GM19372 (cell line): ENCODE measurements at regions not wholly inside any gene's neighbourhood (a gene's known extent, or its start where the extent isn't known, plus 50 kb on each side); places are given as distances from the start of the nearest gene placed in this dataset.

ENCODE experiments used
- ATAC-seq: cut with Tn5 transposase; IDR thresholded peaks from one replicate; pipeline ENCODE4 v1.9.1; 2021; ENCODE audit warnings: mild to moderate bottlenecking, low read depth, moderate library complexity; ENCODE audit not compliant: unreplicated experiment

DNA sequence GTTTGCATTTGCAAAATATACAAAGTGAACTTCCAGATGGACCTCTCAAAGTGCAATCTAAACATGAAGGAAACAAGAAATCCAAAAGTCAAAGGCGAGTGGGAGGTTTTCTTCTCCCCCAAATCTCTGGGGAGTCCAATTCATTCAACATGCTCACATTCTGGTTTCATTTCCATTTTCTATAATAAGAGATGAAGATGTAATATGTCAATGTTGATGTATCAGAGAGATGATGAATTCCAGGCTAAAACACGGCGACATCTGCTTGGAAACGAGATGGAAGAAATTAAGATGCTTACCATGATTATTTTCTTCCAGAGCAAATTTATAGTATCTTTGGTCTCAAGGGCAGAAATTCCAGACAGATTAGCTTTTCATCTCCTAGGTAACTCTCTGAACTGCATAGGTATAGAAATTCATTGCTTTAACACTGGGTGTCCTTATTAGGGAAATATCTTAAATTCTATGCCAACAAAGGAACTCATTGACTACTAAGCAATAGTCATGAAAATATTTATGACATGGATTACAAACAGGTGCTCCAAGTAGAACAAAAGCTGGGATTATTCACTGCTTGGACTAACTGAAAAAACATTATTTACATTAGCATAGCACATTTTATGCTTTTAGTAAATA, 287.9 kb downstream of the SEC61B start:
- ATAC-seq, result no peak

DNA sequence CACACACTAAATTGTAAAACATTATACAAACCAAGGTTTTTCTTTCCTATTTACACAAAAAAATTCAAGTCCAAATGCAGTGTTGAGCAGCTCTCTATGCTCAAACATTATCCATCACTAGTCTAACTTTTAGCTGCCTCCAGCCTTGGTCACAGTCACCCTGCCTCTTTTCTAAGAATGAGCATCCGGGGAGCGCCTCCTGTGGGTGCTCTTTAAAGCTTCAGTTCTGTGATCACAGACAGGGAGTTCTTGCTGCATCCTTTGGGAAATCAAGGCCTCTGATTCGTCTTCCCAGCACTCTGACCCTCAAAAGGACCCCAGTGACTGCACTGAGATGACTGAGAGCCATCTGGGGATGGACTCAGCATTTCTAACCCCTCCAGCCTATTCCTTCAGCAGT, 289.6 kb downstream of the SEC61B start:
- no peak for ATAC-seq

DNA sequence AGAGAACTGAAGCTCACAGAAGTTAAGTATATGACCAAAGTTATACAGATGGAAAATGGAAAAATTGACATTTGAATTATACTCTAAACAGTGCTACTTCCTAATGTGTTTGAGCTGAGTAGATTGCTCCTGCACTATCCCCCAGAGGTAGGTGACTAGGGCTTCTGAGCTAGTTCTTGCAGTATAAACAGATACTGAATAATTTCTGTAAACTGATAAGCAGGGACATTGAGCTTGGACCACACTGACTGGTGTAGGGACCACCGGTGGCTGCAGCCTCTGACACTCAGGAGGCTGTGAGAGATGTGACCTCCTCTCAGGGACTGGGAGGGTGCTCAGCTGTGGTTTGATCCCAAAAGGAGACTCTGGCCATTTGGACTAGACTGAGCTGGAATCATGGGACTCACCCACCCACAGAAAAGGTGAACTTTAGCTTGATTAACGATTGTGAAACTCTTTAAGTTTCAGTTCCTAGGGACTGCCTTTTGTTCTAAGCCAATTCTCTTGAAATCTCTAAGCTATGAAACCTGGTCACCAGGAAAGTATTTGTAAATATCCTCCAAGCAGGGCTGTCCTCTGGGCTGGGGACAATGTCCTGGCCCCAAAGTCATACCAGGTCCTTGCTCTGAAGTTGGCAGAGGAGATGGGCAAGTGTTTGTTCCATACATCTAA, 291.5 kb downstream of the SEC61B start:
- no peak for ATAC-seq

DNA sequence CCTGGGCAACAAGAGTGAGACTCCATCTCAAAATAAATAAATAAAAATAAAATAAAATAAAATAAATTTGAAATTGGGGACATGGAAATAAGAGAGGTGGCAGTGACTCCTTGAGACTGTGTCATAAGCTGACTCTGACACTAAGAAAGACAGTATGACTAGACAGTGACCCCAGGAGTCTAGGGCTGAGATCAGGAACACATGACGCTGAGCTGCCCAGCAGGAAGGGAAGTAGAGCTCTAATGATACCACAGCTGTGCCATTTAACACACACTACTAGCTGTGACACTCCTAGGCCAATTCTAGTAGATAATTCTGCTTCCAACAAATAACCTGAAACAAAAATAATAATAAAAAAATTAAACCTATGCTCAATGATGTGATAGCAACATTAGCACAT, 293.0 kb downstream of the SEC61B start:
- ATAC-seq, result peak; percentile 45

DNA sequence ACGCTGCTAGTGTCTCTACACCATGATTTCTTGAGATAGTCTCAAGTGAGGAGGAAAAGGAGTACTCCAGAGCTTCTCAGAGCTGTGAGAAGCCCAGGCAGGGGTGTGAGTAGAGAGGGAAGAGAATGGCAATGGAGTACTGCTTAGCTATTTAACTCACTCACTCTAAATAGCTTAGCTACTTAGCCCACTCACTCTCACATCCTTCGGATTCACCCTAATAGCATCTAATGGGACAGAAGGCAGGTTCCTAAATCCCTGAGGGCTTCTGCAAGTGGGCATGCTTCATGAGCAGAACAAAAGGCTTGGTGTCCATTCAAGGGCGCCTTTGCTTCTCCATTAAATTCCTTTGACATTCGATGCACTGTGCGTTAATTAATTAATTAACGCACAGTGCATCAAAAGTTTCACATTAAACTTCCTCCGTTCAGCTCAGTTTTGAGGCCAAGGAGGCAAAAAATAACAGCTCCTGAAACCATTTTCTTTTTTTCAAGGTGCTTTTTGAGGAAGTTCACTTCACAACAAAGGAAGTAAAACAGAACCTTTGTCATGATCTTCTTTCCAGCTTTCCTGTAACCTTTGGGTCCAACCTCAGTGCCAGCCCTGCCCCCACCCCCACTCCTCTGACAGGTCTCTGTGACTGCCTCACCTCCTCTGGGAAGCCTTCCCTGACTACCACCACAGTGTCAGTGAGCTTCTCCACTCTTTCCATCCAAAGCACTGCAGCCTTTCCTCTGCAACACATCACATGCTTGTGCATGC, 294.0 kb downstream of the SEC61B start:
- no peak for ATAC-seq

DNA sequence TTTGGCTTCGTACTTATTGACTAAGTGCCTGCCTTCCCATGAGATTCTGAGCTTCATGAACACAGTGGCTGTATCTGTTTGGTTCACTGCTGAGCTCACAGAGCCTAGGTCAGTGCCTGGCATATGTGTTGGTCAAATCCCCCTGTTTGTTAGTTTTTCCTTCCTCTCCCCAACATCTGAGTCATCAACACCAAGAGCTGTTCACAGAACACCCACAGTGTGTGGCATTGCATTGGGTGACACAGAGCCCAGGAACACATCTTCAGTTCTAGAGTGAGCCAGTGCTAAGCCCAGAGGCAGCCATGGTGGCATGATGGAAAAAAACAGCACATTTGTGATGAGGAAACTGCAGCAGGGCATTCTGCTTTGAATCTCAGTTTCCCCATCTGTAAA, 294.6 kb downstream of the SEC61B start:
- ATAC-seq, result no peak

DNA sequence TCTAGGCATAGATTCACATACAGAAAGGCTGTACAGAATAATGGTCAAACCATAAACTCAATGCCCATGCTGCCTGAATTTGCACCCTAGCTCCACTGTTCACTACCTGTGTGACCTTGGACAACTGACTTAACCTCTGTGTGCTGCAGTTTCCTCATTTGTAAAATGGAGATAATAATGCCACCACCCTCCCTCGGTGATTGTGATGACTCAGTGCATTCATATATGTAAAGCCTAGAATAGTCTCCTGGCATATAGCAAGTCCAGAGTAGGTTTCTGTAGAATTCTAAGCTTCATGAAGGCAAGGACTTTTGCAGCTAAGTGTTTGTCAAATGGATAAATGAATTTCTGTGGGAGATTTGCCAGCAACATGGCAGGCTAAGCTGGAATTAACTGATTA, 297.8 kb upstream of the NR4A3 start:
- no peak for ATAC-seq

DNA sequence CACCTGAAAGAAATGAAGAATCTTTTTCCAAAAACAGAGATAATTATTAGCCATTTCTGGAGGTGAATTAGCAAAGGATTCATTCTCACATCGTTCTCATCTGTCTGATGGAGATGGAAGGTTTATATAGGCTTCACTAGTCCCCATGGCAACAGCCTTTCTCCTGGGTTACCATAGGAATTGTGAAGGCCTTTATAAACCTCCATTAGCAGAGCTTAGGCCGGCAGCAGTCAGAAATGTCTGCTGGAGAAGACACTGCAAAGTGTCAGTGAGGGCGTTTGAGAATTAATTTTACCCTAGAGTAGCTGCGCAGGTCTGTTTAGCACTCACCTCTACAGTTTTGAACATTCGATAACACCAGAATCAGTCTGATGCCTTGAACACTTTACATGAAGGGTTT, 290.4 kb upstream of the NR4A3 start:
- ATAC-seq, result no peak

DNA sequence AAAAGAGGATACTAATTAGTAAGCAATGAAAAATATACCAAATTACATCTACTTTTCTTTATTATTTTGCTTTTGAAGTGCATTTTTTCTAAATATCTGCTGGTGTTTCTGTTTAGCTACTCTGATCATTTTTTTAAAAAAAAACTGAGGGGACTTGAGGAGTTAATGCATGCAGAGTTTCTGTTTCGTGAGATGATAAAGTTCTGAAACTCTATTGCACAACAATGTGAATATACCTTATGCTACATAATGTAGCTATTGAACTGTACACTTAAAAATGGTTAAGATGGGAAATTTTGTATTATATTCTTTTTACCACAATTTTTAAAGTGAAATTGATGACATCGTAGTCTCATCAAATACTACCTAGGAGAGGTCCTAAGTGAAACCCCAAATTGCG, 288.3 kb upstream of the NR4A3 start:
- no peak for ATAC-seq

DNA sequence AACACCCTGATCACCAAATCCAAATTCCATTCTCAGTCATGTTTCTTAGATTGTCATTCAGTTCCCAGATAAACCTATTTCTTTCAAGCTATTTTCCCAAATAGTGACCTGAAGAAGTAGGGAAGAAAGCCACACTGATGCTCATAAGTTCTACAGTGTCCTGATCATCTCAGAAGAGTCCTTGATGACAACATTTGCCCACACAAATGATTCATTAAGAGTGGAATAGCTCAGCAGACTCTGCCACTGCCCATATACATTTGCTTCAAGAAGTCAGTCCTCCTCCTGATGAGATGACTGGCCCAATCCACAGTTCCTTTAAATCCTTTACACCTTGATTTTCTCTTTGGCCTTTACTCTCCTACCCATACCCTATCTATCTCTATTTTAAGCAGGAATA, 283.7 kb upstream of the NR4A3 start:
- ATAC-seq, result no peak

DNA sequence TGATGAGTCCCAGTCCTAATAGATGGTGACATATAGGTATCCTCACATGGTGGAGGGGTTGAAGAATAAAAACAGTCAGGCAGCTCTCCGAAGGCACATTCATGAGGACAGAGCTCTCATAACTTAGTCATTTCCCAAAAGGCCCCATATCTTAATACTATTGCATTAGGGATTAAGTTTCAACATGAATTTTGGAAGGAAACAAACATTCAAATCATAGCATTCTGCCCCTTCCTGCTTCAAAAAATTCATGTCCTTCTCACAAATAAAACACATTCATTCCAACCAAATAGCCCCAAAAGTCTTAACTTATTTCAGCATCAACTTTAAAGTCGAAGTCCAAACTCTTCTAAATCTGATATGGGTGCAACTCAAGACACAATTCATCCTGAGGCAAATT, 277.2 kb upstream of the NR4A3 start:
- ATAC-seq, result no peak

DNA sequence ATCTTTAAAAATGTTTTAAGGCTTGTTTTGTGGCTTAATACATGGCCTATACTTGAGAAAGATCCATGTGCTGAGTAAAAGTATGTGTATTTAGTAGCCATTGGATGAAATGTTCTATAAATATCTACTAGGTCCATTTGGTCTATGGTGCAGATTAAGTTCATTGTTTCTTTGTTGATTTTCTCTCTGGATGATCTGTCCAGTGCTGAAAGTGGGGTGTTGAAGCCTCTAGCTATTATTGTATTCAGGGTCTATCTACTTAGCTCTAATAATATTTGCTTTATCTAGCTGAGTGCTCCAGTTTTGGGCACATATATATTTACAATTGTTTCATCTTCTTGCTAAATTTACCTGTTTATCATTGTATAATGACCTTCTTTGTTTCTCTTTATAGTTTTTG, 272.2 kb upstream of the NR4A3 start:
- no peak for ATAC-seq

DNA sequence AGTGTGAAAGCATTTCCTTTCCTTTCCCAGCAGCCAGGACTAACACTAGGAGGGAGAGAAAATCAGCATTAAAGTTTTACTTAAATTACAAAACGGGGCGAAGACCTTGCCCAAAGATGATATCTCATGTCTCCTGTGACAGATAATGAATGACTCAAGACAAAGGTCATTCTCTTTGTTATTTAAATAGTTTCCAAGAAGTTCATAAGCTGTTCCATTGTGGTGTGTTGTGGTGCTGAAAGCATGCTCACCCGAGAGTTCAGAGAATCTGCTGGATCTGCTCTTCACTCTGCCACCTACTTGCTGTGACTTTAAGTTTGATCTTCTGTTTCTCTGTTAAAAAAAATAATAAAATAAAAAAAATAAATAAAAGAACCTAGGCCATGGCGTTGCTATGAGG, 265.9 kb upstream of the NR4A3 start:
- no peak for ATAC-seq

DNA sequence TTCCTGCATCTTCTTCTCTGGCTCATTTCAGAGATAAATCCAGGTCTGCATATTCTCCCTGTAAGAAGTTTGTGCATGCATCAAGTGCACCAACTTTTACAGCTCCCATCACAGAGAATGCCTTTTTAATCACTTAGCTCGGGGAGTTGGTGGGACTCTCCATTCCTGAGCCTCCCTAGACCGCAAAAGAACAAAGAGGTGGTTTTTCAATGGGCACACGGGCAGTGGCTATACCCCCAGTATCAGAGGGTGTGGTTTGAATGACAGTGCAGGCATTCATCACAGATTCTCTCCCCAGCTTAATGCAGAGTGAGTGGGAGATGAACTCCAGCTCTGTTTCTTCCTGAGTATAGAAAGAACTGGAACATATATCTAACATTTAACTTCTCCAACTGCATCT, 264.7 kb upstream of the NR4A3 start:
- ATAC-seq, result no peak

DNA sequence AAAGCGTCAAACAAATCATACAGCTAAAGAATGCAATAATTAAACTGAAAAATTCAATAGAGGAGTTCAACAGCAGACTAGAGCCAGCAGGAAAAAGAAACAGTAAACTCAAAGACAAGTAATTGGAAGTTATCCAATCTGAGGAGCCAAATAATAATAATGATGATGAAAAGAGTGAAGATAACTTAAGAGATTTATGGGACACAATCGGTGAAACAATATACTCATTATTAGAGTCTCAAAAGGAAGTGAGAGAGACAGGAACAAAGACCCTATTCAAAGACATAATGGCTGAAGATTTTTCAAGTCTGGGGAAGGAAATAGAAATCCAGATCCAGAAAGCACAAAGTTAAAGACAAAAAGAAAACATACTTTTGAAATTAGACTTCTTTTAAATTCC, 263.9 kb upstream of the NR4A3 start:
- no peak for ATAC-seq

DNA sequence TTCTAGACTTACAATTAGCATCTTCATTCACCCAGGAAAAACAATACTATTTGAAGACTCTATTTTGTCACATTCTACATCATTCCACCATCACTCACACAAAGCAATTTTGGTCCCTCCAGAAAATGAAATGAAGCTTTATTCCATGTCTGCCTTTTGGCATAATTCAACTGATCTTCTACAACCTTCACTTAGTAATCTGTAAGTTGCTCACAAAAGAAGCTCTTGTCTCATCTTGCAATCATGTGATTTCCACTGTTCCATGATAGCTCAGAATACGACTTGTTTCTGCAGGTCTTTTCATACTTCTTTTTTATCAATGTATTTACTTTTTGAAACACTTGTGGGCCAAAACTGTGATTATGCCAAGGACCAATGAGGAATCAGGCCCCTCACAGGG, 261.9 kb upstream of the NR4A3 start:
- no peak for ATAC-seq

DNA sequence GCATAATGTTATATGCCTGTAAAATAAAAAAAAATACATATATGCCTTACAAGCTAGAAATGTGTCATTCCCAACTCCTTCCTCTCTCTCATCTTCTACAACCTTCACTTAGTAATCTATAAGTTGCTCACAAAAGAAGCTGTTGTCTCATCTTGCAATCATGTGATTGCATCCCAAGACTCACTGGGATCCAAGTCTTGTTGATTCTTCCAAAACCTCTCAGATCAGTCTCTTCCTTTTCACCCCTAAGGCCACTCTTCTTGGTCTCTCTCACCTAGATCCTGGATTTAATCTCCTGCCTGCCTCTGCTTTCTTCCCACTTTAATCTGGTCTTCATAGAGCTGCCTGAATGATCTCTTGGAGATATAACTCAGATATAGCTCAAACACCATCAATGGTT, 261.1 kb upstream of the NR4A3 start:
- no peak for ATAC-seq

DNA sequence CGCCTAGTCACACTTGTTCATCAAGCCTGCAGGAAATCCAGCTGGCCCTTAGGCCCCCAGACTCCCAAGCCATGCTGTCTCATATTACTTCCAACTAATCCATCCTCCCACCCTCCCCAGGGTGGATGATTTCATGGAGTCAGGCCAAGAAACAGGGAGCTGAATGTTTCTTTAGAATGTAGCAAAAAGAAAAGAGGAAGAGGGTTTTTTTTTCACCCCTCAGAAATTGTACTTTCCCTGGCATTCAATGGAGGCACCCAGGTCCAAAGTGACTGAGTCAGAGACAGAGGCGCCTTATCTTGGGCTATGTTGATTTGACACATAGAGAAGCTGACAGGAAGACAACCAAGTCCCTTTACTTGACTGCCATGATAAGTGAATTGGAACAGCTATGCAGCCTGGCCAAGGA, 260.2 kb upstream of the NR4A3 start:
- no peak for ATAC-seq

DNA sequence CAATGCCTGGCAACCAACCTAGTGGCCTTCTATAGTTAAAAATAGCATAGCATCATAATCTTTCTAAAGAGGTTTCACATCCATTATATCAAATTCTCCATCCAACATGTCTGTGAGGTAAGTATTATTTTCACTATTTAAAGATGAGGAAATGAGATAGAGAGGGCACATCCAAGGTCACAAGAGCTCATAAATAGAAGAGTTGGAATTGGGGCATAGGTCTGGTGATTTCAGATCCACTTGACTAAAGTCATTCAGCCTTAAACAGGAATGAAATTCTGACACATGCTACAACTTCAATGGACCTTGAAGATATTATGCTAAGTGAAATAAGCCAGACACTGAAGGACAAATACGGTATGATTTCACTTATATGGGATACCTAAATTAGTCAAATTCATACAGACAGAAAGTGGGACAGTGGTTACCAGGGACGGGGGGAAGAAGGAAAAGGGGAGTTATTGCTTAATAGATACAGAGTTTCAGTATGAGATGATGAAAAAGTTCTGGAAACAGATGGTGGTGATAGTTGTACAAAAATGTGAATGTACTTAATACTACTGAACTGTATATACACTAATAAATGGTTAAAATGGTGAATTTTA, 259.6 kb upstream of the NR4A3 start:
- no peak for ATAC-seq

DNA sequence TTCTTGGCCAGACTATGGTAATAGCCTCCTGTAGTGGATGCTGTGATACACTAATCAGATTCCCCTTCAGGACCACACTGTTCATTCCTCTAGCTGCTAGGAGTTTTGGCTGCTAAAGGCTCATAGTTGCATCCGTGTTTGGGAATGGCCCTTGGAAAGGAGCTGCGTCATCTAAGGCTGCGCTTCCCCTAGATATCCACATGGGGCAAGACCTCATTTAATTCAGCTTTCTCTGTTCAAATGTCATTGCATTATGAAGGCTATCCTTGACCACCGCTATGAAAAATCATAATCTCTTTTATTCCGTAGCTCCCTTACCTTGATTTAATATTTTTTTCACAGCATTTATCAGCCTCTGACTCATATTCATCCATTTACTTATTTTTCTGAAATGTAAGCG, 258.3 kb upstream of the NR4A3 start:
- ATAC-seq, result no peak

DNA sequence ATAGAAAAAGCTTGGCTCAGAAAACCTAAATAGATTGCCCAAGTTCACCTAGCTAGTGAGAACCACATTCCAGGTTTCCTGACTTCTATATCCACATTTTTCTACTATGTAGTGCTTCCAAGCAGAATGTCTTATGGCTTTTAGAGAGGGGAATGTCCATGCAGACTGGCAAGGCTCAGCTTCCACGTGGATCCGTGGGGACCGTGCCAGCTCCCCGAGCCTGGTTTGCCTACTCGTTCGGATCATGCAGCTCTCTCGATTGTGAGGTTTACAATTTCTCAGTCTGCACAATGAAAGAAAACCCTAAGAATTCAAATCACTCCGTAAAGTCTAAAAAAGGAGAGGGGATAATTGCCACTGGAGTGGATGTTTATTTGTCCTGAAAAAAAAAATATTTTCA, 256.5 kb upstream of the NR4A3 start:
- ATAC-seq, result no peak

DNA sequence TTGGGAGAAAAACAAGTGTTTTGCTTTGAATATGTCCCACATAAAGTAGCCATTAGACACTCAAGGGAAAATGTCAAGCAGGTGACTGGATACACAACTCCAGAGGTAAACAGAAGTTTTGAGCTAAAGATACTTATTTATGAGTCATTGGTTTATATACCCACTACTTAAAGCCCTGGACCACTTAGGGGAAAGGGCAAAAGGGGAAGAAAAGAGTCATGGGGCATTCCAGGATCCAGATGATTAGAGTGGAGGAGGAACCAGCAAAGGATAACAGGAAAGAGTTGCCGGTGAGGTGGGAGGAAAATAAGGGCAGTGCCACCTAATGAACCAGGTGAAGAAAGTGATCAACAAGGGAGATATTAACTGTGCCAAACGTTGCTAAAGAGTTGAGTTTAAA, 254.2 kb upstream of the NR4A3 start:
- ATAC-seq, result no peak
